ENCODE measurements at regions not wholly inside any gene's neighbourhood (a gene's known extent, or its start where the extent isn't known, plus 50 kb on each side); places are given as distances from the start of the nearest gene placed in this dataset.

GRCh38 chr2:240213476-240214421, 73.3 kb upstream of the OTOS start:
- TF ChIP-seq CTCF (IDR thresholded peaks at IDR 0.05): no peak
- no peak for TF ChIP-seq EZH2phosphoT487 (IDR thresholded peaks at IDR 0.05)
- no peak for TF ChIP-seq EZH2 (IDR thresholded peaks at IDR 0.05)
